ENCODE measurements at regions not wholly inside any gene's neighbourhood (a gene's known extent, or its start where the extent isn't known, plus 50 kb on each side); places are given as distances from the start of the nearest gene placed in this dataset.

DNA sequence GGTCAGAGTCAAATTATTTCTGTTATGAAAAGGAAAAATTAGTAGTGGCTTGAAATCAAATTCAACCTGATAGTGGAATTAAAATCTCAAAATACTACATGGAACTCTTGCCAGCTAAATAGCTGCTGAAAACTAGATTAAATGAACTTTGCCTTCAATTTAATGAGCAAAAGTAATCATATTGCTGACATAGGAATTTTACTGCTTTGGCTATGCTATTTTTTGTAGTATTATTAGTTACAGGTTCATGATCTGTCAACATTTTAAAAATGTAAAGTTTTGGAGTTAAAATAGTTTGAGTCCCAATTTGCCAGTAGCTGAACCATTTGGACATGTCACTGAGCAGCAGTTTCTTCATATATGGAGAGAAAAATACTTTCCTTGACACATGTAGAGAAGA is 81.4 kb downstream of the RERGL start:
- no peak overlapping the region for H3K4me3 ChIP-seq (ENCODE audit: low read depth, low read length)
- DNase-seq (ENCODE audit: low read depth) = no peak
- no peak for TF ChIP-seq CTCF (conservative IDR thresholded peaks at IDR 0.05; ENCODE audit: low read depth, low read length)

GRCh38 chr12:17999174-17999801 is 90.7 kb downstream of the RERGL start:
- H3K4me3 ChIP-seq (ENCODE audit: low read depth, low read length) = no peak overlapping the region
- no peak for DNase-seq (ENCODE audit: low read depth)
- TF ChIP-seq CTCF (conservative IDR thresholded peaks at IDR 0.05; ENCODE audit: low read depth, low read length) = no peak

- no peak for DNase-seq (ENCODE audit: low read depth)
- no peak overlapping the region for H3K4me3 ChIP-seq (ENCODE audit: low read depth, low read length)
- peak; percentile 84 for TF ChIP-seq CTCF (conservative IDR thresholded peaks at IDR 0.05; ENCODE audit: low read depth, low read length)
Measured at GRCh38 chr12:17992002-17992656, 97.9 kb downstream of the RERGL start.

DNA sequence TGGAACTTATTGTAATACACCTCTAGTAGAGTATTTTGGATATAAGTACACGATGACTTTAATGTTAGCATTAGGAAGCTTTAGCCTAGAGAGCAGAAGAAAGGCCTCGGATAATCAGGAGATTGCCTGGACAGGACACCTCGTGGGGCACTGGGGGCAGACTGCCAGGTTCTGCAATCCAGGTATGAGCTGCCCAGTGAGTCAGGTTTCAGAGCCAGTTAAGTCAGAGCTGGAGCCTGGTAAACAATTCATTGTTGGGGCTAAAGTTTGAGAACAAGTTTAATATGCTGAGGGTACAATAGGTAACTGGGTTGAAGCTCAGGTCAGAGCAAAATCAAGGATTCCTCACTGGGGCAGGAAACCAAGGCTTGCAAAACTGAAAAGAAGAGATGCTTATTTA is 107.4 kb downstream of the RERGL start:
- H3K4me3 ChIP-seq (ENCODE audit: low read depth, low read length) = no peak overlapping the region
- DNase-seq (ENCODE audit: low read depth) = no peak
- no peak for TF ChIP-seq CTCF (conservative IDR thresholded peaks at IDR 0.05; ENCODE audit: low read depth, low read length)

DNA sequence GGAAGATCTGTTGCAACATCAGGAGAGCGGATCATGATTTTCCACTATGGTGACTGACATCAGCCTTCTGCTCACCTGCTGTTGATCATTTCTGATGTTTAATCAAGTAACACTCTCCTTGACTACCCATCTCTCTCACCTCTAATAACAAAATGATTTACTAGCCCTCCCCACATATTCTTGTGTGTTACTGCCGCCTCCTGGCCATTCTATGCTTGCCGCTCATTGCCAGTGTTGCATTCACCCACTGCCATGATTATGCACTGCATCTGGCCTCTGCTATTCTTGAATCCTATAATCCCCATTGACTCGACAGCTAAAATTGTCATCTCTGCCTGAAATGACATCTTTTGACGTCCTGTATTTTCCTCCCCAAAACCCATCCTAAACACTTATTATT is 113.8 kb downstream of the RERGL start:
- no peak overlapping the region for H3K4me3 ChIP-seq (ENCODE audit: low read depth, low read length)
- TF ChIP-seq CTCF (conservative IDR thresholded peaks at IDR 0.05; ENCODE audit: low read depth, low read length) = peak; percentile 51
- no peak for DNase-seq (ENCODE audit: low read depth)

GRCh38 chr12:17975763-17976162 is 114.2 kb downstream of the RERGL start:
- TF ChIP-seq CTCF (conservative IDR thresholded peaks at IDR 0.05; ENCODE audit: low read depth, low read length) = no peak
- H3K4me3 ChIP-seq (ENCODE audit: low read depth, low read length) = no peak overlapping the region
- no peak for DNase-seq (ENCODE audit: low read depth)

GRCh38 chr12:17975239-17975638 is 114.8 kb downstream of the RERGL start:
- H3K4me3 ChIP-seq (ENCODE audit: low read depth, low read length) = no peak overlapping the region
- DNase-seq (ENCODE audit: low read depth) = no peak
- no peak for TF ChIP-seq CTCF (conservative IDR thresholded peaks at IDR 0.05; ENCODE audit: low read depth, low read length)
